ENCODE measurements at regions not wholly inside any gene's neighbourhood (a gene's known extent, or its start where the extent isn't known, plus 50 kb on each side); places are given as distances from the start of the nearest gene placed in this dataset.
A peak's percentile ranks its signal among the peaks of the same experiment; 100 is the strongest.
"Not testable (repeated sequence)": the region's sequence is repeated elsewhere in the genome, so short reads cannot be mapped to it uniquely, and the experiment has no call there.

GRCh38 chr7:66442385-66442784 is 186.3 kb upstream of the KCTD7 start:
- Histone ChIP-seq H3K14ac (ENCODE audit: low read length) (no peak overlapping the region), H2AFZ (ENCODE audit: insufficient read depth, low read length, poor library complexity) (no peak overlapping the region), H4K8ac (ENCODE audit: low read depth, low read length) (no peak overlapping the region), H3K36me3 (ENCODE audit: control insufficient read depth in 1 of 2, insufficient read depth in 2 of 2, low read length in 2 of 2) (no peaks in the 10 kb centered on the region), H2BK5ac (ENCODE audit: low read depth, low read length, poor library complexity) (no peak overlapping the region), H3K9ac (ENCODE audit: low read length) (no peak overlapping the region), H2AK5ac (ENCODE audit: low read length) (no peak overlapping the region), H3K27me3 (ENCODE audit: insufficient read depth, low read length) (no peaks in the 10 kb centered on the region), H4K12ac (ENCODE audit: low read depth, low read length) (no peak overlapping the region), H3K4me2 (ENCODE audit: low read length) (no peak overlapping the region), H3K4ac (ENCODE audit: low read depth, low read length) (no peak overlapping the region), H3K18ac (ENCODE audit: low read length) (no peak overlapping the region), H3K79me2 (ENCODE audit: control insufficient read depth, insufficient read depth, low read length, poor library complexity) (no peaks in the 10 kb centered on the region), H3K79me1 (ENCODE audit: low read length) (no peaks in the 10 kb centered on the region), H3K23ac (ENCODE audit: low read length) (no peak overlapping the region), H4K91ac (ENCODE audit: low read depth, low read length) (no peak overlapping the region), H3K4me1 (ENCODE audit: control insufficient read depth in 1 of 2, insufficient read depth in 2 of 2, low read length in 2 of 2) (no peaks in the 10 kb centered on the region), H3K4me3 (ENCODE audit: low read depth, low read length) (no peak overlapping the region), H3K27ac (ENCODE audit: low read depth, low read length) (no peak overlapping the region), H2BK12ac (ENCODE audit: low read length) (no peak overlapping the region), H2BK120ac (ENCODE audit: insufficient read depth, low read length, poor library complexity) (no peak overlapping the region), H3K9me3 (ENCODE audit: insufficient read depth, low read depth, low read length) (no peaks in the 10 kb centered on the region)
- no CpG with 5 or more reads among the region's 4 CpGs for WGBS (ENCODE audit: extremely low coverage, insufficient coverage, insufficient read length)
- no peak for DNase-seq

DNA sequence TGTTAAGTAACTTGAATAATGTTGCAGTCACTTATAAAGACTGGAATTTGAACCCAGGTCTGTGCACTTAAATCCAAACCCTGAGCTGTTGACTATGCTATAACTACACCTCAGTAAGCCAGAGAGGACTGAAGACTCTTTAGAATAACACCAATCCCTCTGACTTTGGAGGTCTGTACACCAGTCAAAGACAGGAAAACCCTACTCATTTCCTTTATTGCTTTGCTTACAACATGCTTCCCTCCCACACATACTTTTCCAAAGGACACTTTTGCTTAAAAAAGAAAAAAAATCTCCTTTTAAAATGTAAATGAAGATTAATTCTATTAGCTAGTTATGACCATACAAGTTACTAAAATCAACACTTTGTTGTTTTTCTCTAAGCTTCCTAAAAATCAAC is 184.7 kb upstream of the KCTD7 start:
- no peak for DNase-seq
- Histone ChIP-seq H3K14ac (ENCODE audit: low read length) (no peak overlapping the region), H4K8ac (ENCODE audit: low read depth, low read length) (no peak overlapping the region), H3K9ac (ENCODE audit: low read length) (no peak overlapping the region), H3K27ac (ENCODE audit: low read depth, low read length) (no peak overlapping the region), H3K4me2 (ENCODE audit: low read length) (no peak overlapping the region), H3K79me2 (ENCODE audit: control insufficient read depth, insufficient read depth, low read length, poor library complexity) (no peaks in the 10 kb centered on the region), H3K27me3 (ENCODE audit: insufficient read depth, low read length) (no peaks in the 10 kb centered on the region), H3K36me3 (ENCODE audit: control insufficient read depth in 1 of 2, insufficient read depth in 2 of 2, low read length in 2 of 2) (no peaks in the 10 kb centered on the region), H3K4me1 (ENCODE audit: control insufficient read depth in 1 of 2, insufficient read depth in 2 of 2, low read length in 2 of 2) (no peaks in the 10 kb centered on the region), H2BK12ac (ENCODE audit: low read length) (no peak overlapping the region), H4K12ac (ENCODE audit: low read depth, low read length) (no peak overlapping the region), H2BK5ac (ENCODE audit: low read depth, low read length, poor library complexity) (no peak overlapping the region), H2BK120ac (ENCODE audit: insufficient read depth, low read length, poor library complexity) (no peak overlapping the region), H3K23ac (ENCODE audit: low read length) (no peak overlapping the region), H3K9me3 (ENCODE audit: insufficient read depth, low read depth, low read length) (no peaks in the 10 kb centered on the region), H3K79me1 (ENCODE audit: low read length) (no peaks in the 10 kb centered on the region), H2AFZ (ENCODE audit: insufficient read depth, low read length, poor library complexity) (no peak overlapping the region), H3K18ac (ENCODE audit: low read length) (no peak overlapping the region), H4K91ac (ENCODE audit: low read depth, low read length) (no peak overlapping the region), H3K4me3 (ENCODE audit: low read depth, low read length) (no peak overlapping the region), H3K4ac (ENCODE audit: low read depth, low read length) (no peak overlapping the region), H2AK5ac (ENCODE audit: low read length) (no peak overlapping the region)

DNA sequence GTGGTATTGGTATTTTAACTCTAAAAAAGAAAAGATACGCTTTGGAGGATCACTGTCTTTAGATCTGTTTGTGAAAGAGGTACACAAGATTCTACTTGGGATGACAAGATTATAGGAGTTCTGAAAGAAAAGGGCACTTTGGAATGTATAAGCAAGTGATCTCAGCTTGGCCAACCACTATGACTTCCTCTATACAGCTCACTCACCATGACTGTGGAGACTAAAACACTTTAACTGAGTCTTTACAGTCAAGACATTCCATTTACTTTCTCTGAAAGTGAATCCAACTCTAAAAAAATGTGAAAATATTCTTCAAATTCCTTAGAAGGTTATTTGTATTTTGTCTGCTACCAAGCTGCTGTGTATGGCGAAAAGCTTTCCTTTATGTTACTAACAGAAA is 181.7 kb upstream of the KCTD7 start:
- not testable (repeated sequence) for H3K79me2 ChIP-seq (ENCODE audit: control insufficient read depth, insufficient read depth, low read length, poor library complexity); H3K23ac ChIP-seq (ENCODE audit: low read length); H4K8ac ChIP-seq (ENCODE audit: low read depth, low read length); H3K18ac ChIP-seq (ENCODE audit: low read length); H3K36me3 ChIP-seq (ENCODE audit: control insufficient read depth in 1 of 2, insufficient read depth in 2 of 2, low read length in 2 of 2); H3K79me1 ChIP-seq (ENCODE audit: low read length); H3K4me1 ChIP-seq (ENCODE audit: control insufficient read depth in 1 of 2, insufficient read depth in 2 of 2, low read length in 2 of 2); H2AFZ ChIP-seq (ENCODE audit: insufficient read depth, low read length, poor library complexity); H2BK5ac ChIP-seq (ENCODE audit: low read depth, low read length, poor library complexity); H3K27me3 ChIP-seq (ENCODE audit: insufficient read depth, low read length); H4K12ac ChIP-seq (ENCODE audit: low read depth, low read length); H3K14ac ChIP-seq (ENCODE audit: low read length); H3K9me3 ChIP-seq (ENCODE audit: insufficient read depth, low read depth, low read length); H2BK12ac ChIP-seq (ENCODE audit: low read length); H4K91ac ChIP-seq (ENCODE audit: low read depth, low read length); H3K27ac ChIP-seq (ENCODE audit: low read depth, low read length); H2AK5ac ChIP-seq (ENCODE audit: low read length); H3K4me3 ChIP-seq (ENCODE audit: low read depth, low read length); H2BK120ac ChIP-seq (ENCODE audit: insufficient read depth, low read length, poor library complexity); H3K9ac ChIP-seq (ENCODE audit: low read length); H3K4ac ChIP-seq (ENCODE audit: low read depth, low read length); H3K4me2 ChIP-seq (ENCODE audit: low read length)
- no CpG with 5 or more reads among the region's 2 CpGs for WGBS (ENCODE audit: extremely low coverage, insufficient coverage, insufficient read length)
- peak in 1 of 2 donors; percentile 4 for DNase-seq

GRCh38 chr7:66450814-66451213 is 177.9 kb upstream of the KCTD7 start:
- not testable (repeated sequence) for H3K14ac ChIP-seq (ENCODE audit: low read length); H3K27me3 ChIP-seq (ENCODE audit: insufficient read depth, low read length); H3K4me1 ChIP-seq (ENCODE audit: control insufficient read depth in 1 of 2, insufficient read depth in 2 of 2, low read length in 2 of 2); DNase-seq; H2BK5ac ChIP-seq (ENCODE audit: low read depth, low read length, poor library complexity); H4K12ac ChIP-seq (ENCODE audit: low read depth, low read length); H3K79me1 ChIP-seq (ENCODE audit: low read length); H2AK5ac ChIP-seq (ENCODE audit: low read length); H4K8ac ChIP-seq (ENCODE audit: low read depth, low read length); H3K4me2 ChIP-seq (ENCODE audit: low read length); H3K4me3 ChIP-seq (ENCODE audit: low read depth, low read length); H3K27ac ChIP-seq (ENCODE audit: low read depth, low read length); H2BK12ac ChIP-seq (ENCODE audit: low read length); H3K9me3 ChIP-seq (ENCODE audit: insufficient read depth, low read depth, low read length); H3K4ac ChIP-seq (ENCODE audit: low read depth, low read length); H2AFZ ChIP-seq (ENCODE audit: insufficient read depth, low read length, poor library complexity); H3K36me3 ChIP-seq (ENCODE audit: control insufficient read depth in 1 of 2, insufficient read depth in 2 of 2, low read length in 2 of 2); H3K79me2 ChIP-seq (ENCODE audit: control insufficient read depth, insufficient read depth, low read length, poor library complexity); H3K9ac ChIP-seq (ENCODE audit: low read length); H3K18ac ChIP-seq (ENCODE audit: low read length); H2BK120ac ChIP-seq (ENCODE audit: insufficient read depth, low read length, poor library complexity); H3K23ac ChIP-seq (ENCODE audit: low read length); H4K91ac ChIP-seq (ENCODE audit: low read depth, low read length)
- no CpG with 5 or more reads among the region's 2 CpGs for WGBS (ENCODE audit: extremely low coverage, insufficient coverage, insufficient read length)

DNA sequence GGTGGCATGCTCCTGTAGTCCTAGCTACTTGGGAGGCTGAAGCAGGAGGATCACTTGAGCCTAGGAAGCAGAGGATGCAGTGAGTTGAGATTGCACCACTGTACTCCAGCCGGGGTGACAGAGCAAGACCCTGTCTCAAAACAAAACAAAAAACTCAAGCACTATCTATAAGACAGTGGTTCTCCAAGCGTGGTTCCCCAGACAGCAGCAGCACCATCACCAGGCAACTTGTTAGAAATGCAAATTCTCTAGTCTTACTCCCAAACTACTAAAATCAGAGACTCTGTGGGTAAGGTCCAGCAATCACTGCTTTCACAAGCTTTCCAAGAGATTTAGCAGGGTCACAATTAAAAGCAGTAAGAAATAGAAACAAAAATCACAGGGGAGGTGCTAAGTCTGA is 177.0 kb upstream of the KCTD7 start:
- H3K36me3 ChIP-seq (ENCODE audit: control insufficient read depth in 1 of 2, insufficient read depth in 2 of 2, low read length in 2 of 2); H3K4me2 ChIP-seq (ENCODE audit: low read length); H4K12ac ChIP-seq (ENCODE audit: low read depth, low read length); H2AFZ ChIP-seq (ENCODE audit: insufficient read depth, low read length, poor library complexity); H3K9ac ChIP-seq (ENCODE audit: low read length); H3K4ac ChIP-seq (ENCODE audit: low read depth, low read length); H3K27ac ChIP-seq (ENCODE audit: low read depth, low read length); H3K79me1 ChIP-seq (ENCODE audit: low read length); DNase-seq; H2BK120ac ChIP-seq (ENCODE audit: insufficient read depth, low read length, poor library complexity); H3K14ac ChIP-seq (ENCODE audit: low read length); H3K9me3 ChIP-seq (ENCODE audit: insufficient read depth, low read depth, low read length); H3K4me1 ChIP-seq (ENCODE audit: control insufficient read depth in 1 of 2, insufficient read depth in 2 of 2, low read length in 2 of 2); H4K8ac ChIP-seq (ENCODE audit: low read depth, low read length); H3K27me3 ChIP-seq (ENCODE audit: insufficient read depth, low read length); H4K91ac ChIP-seq (ENCODE audit: low read depth, low read length); H3K23ac ChIP-seq (ENCODE audit: low read length); H3K18ac ChIP-seq (ENCODE audit: low read length); H2AK5ac ChIP-seq (ENCODE audit: low read length); H3K4me3 ChIP-seq (ENCODE audit: low read depth, low read length); H3K79me2 ChIP-seq (ENCODE audit: control insufficient read depth, insufficient read depth, low read length, poor library complexity); H2BK5ac ChIP-seq (ENCODE audit: low read depth, low read length, poor library complexity); H2BK12ac ChIP-seq (ENCODE audit: low read length): not testable (repeated sequence)
- no CpG with 5 or more reads among the region's 2 CpGs for WGBS (ENCODE audit: extremely low coverage, insufficient coverage, insufficient read length)
